K562 (cell line): ENCODE measurements at regions not wholly inside any gene's neighbourhood (a gene's known extent, or its start where the extent isn't known, plus 50 kb on each side); places are given as distances from the start of the nearest gene placed in this dataset.

ENCODE experiments used
- ATAC-seq: fragments of 200-7000 bp; cut with Tn5 transposase; 3 replicates; pipeline ENCODE4 v1.9.1; 2020; ENCODE audit warnings: moderate library complexity
- BruUV-seq: library from RNA; stranded (reverse); fragments of 400-500 nt; replicated peaks from 2 replicates; lab custom pipeline; 2021; lab: Mats Ljungman, UMichigan
- CTCF ChIA-PET: fragments of 300-600 bp; formaldehyde crosslinking; extraction: SDS; loops from one replicate; lab custom pipeline; 2021; ENCODE audit warnings: low intra/inter-chr PET ratio; lab: Yijun Ruan, JAX
- POLR2A ChIA-PET: fragments of 300-600, 350-650 bp; sonication (Branson Sonifier 250); formaldehyde crosslinking; extraction: SDS; loops from one replicate; lab custom pipeline; 2021; ENCODE audit warnings: antibody characterized with exemption, inconsistent platforms; lab: Yijun Ruan, JAX
- DNase-seq, 4 experiments: peaks; one replicate each; pipeline versions ENCODE4 v3.0.0 to v3.0.0-alpha.2; 2011 to 2018; ENCODE audit warnings: low spot score in 3 of 4, mixed read lengths in 3 of 4; ENCODE audit errors: extremely low read depth in 1 of 4
- FAIRE-seq: peaks from 2 replicates; lab custom pipeline; 2011; peaks lifted over from hg19 to GRCh38; lab: Jason Lieb, UNC
- H2AFZ ChIP-seq: 2 replicates; pipeline ENCODE4 v1.6.0; 2011; ENCODE audit warnings: low read depth, low read length, control low read depth, inconsistent platforms
- H3K27ac ChIP-seq: fragments of 200-600 bp; 3 replicates; pipeline ENCODE4 v1.8.0; 2011; ENCODE audit warnings: low read depth, mild to moderate bottlenecking, control low read depth, inconsistent platforms, low read length, moderate library complexity, mixed read lengths; ENCODE audit errors: extremely low read depth
- H3K27me3 ChIP-seq, 2 experiments: fragments of 300-600 bp in 1 of 2; 2 replicates in 1 of 2; 3 replicates in 1 of 2; pipeline versions ENCODE4 v1.6.0 to v1.8.0; 2011; ENCODE audit warnings: inconsistent platforms in 2 of 2, low read length in 2 of 2, mild to moderate bottlenecking in 1 of 2, mixed read lengths in 1 of 2, moderate library complexity in 1 of 2; ENCODE audit not compliant: control insufficient read depth in 2 of 2, insufficient read depth in 2 of 2
- H3K36me3 ChIP-seq: fragments of 300-600 bp; 3 replicates; pipeline ENCODE4 v1.8.0; 2011; ENCODE audit warnings: mild to moderate bottlenecking, low read length, inconsistent platforms; ENCODE audit not compliant: control insufficient read depth, insufficient read depth
- H3K4me1 ChIP-seq, 2 experiments: fragments of 200-600 bp in 1 of 2; replicated peaks in 1 of 2; 2 replicates in 1 of 2; 3 replicates in 1 of 2; pipeline versions ENCODE4 v1.5.1 to v1.8.0; 2011; ENCODE audit warnings: inconsistent platforms in 2 of 2, low read length in 2 of 2, mild to moderate bottlenecking in 1 of 2, mixed read lengths in 1 of 2, moderate library complexity in 1 of 2; ENCODE audit not compliant: control insufficient read depth in 2 of 2, insufficient read depth in 2 of 2
- H3K4me2 ChIP-seq: 2 replicates; pipeline ENCODE4 v1.6.1; 2011; ENCODE audit warnings: low read length, control low read depth, inconsistent platforms, mixed read lengths; ENCODE audit not compliant: insufficient read depth
- H3K4me3 ChIP-seq: fragments of 200-600 bp; sonication (generic), shearing (Covaris generic); 2 replicates; pipeline ENCODE4 v1.5.1; 2016; ENCODE audit warnings: control low read depth, inconsistent platforms
- H3K79me2 ChIP-seq: fragments of 200-600 bp; 3 replicates; pipeline ENCODE4 v1.8.0; 2011; ENCODE audit warnings: low read length, inconsistent platforms; ENCODE audit not compliant: control insufficient read depth, insufficient read depth
- H3K9ac ChIP-seq, 2 experiments: 2 replicates each; pipeline versions ENCODE4 v1.6.0 to v1.6.1; 2011; ENCODE audit warnings: low read depth in 2 of 2, low read length in 2 of 2, control low read depth in 1 of 2, inconsistent platforms in 1 of 2, mild to moderate bottlenecking in 1 of 2, mixed read lengths in 1 of 2; ENCODE audit not compliant: insufficient read depth in 1 of 2
- H3K9me1 ChIP-seq: one replicate; pipeline ENCODE4 v1.6.0; 2011; ENCODE audit warnings: inconsistent platforms, mild to moderate bottlenecking, low read length, moderate library complexity; ENCODE audit not compliant: control insufficient read depth, insufficient read depth
- H3K9me3 ChIP-seq: replicated peaks from 2 replicates; pipeline ENCODE4 v1.5.1; 2011; ENCODE audit warnings: low read depth, low read length, inconsistent platforms; ENCODE audit not compliant: control insufficient read depth, insufficient read depth
- H4K20me1 ChIP-seq: replicated peaks from 2 replicates; pipeline ENCODE4 v1.6.1; 2011; ENCODE audit warnings: low read length, inconsistent platforms, mixed read lengths; ENCODE audit not compliant: control insufficient read depth, insufficient read depth
- FOXJ3 ChIP-seq: sonication (generic); formaldehyde crosslinking; IDR thresholded peaks from 2 replicates; pipeline ENCODE4 v1.4.0; 2020; ENCODE audit warnings: mild to moderate bottlenecking, missing genetic modification reagents
- FOXP1 ChIP-seq: sonication (generic); formaldehyde crosslinking; IDR thresholded peaks from 2 replicates; pipeline ENCODE4 v1.8.0; 2022; ENCODE audit warnings: mild to moderate bottlenecking, missing genetic modification reagents
- GABPB2 ChIP-seq: fragments of 250-450 bp; sonication (Bioruptor Pico); conservative IDR thresholded peaks from 2 replicates; pipeline ENCODE4 v1.5.1; 2021; ENCODE audit warnings: mild to moderate bottlenecking
- HNRNPLL ChIP-seq: fragments of 200-400 bp; formaldehyde crosslinking; IDR thresholded peaks from 2 replicates; pipeline ENCODE4 v1.6.1; 2017; ENCODE audit warnings: low read length, low read depth, mild to moderate bottlenecking; ENCODE audit not compliant: poor library complexity, severe bottlenecking
- ILF3 ChIP-seq: fragments of 450-650 bp; IDR thresholded peaks from 2 replicates; pipeline ENCODE4 v1.6.1; 2018; ENCODE audit warnings: antibody characterized with exemption, mild to moderate bottlenecking, moderate library complexity, borderline replicate concordance
- PHF21A ChIP-seq: fragments of 450-650 bp; IDR thresholded peaks from 2 replicates; pipeline ENCODE4 v1.6.1; 2017; ENCODE audit warnings: low read depth, borderline replicate concordance
- PRDM10 ChIP-seq: fragments of 450-650 bp; IDR thresholded peaks from 2 replicates; pipeline ENCODE4 v1.6.1; 2018; ENCODE audit not compliant: partially characterized antibody
- PTBP1 ChIP-seq: fragments of 200-400 bp; formaldehyde crosslinking; IDR thresholded peaks from 2 replicates; pipeline ENCODE4 v1.6.1; 2017; ENCODE audit warnings: low read depth, low read length
- PTRF ChIP-seq: fragments of 450-650 bp; IDR thresholded peaks from 2 replicates; pipeline ENCODE4 v1.6.1; 2016; ENCODE audit warnings: mild to moderate bottlenecking, missing genetic modification characterization, missing compliant biosample characterization
- RBM17 ChIP-seq: fragments of 200-400 bp; formaldehyde crosslinking; IDR thresholded peaks from 2 replicates; pipeline ENCODE4 v1.6.1; 2017; ENCODE audit warnings: low read depth, mild to moderate bottlenecking, low read length, borderline replicate concordance
- THRA ChIP-seq: fragments of 450-650 bp; IDR thresholded peaks from 2 replicates; pipeline ENCODE4 v1.6.1; 2017; ENCODE audit warnings: mild to moderate bottlenecking, moderate library complexity
- ZNF277 ChIP-seq: fragments of 250-450 bp; sonication (Bioruptor Pico); IDR thresholded peaks from 2 replicates; pipeline ENCODE4 v1.8.0; 2022; ENCODE audit warnings: inconsistent platforms, mild to moderate bottlenecking, moderate library complexity, borderline replicate concordance
- WGBS: fragments of 100-300 bp; shearing (Covaris generic); methylation state at CpG from one replicate; pipeline ENCODE4 v1.1.6; 2016; ENCODE audit warnings: low coverage, mixed read lengths; ENCODE audit not compliant: insufficient coverage; ENCODE audit errors: missing lambda C conversion rate; 5-methylcytosine and 5-hydroxymethylcytosine counted together
- in situ Hi-C: fragments of 300-500 bp; cut with MboI; formaldehyde crosslinking; loops from 4 replicates; pipeline ENCODE4 v1.15.0; 2018; ENCODE audit warnings: inconsistent platforms, mixed read lengths
- intact Hi-C: fragments of 100-400 bp; cut with micrococcal nuclease; formaldehyde crosslinking; loops from 2 replicates; pipeline ENCODE4 v1.14.2; 2022
- TF ChIP-seq, protein P1 (sequence below): sonication (generic); formaldehyde crosslinking; IDR thresholded peaks from 2 replicates; pipeline ENCODE4 v1.8.1; 2022; ENCODE audit warnings: missing genetic modification reagents

DNA sequence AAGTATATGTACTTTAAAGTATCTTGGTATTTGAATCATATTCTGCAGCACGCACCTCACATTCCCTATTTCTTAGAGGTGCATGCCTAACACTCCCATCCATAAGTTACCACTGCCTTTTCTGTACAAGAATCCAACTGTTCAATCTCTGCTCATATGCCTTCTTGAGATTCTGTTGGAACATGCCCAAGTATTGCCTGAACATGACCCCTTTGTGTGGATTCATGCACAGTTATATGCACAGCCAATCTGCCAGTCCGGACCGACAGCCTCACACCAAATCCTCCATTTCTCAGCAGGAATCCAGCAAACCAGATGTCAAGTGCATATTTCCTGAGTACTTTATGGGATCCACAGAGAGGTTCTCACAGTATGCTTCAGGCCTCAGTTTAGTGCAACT, 222.0 kb downstream of the TMEM182 start (continued):
- TF ChIP-seq GABPB2 (CRISPR knock-in tag) (no peak), THRA (no peak), PTRF (tag) (no peak)

- in situ Hi-C loops (no loop called here), intact Hi-C loops (no loop called here)
- H3K27ac ChIP-seq = no peak overlapping the region
- ChIA-PET POLR2A (no interaction called here), CTCF (no interaction called here)
- no peak overlapping the region for H3K9ac ChIP-seq
- H3K4me3 ChIP-seq = no peak overlapping the region
- 4% methylated on average over 5 of the region's 5 CpGs for WGBS
- DNase-seq (no peak), ATAC-seq (no peak), FAIRE-seq (no peak)
- H3K9me1 ChIP-seq = no peaks in the 10 kb centered on the region
- no peaks in the 10 kb centered on the region for H3K9me3 ChIP-seq
- BruUV-seq = no TSS peak
- H2AFZ ChIP-seq = no peak overlapping the region
- no peak overlapping the region for H3K4me2 ChIP-seq
- H3K4me1 ChIP-seq = no peaks in the 10 kb centered on the region
- no peaks in the 10 kb centered on the region; a peak in 1 of 5 replicates for H3K27me3 ChIP-seq
- H3K79me2 ChIP-seq = no peaks in the 10 kb centered on the region
- no peaks in the 10 kb centered on the region for H4K20me1 ChIP-seq
- no peaks in the 10 kb centered on the region for H3K36me3 ChIP-seq
- no peak for TF ChIP-seq ZNF277 (CRISPR knock-in tag)
- TF ChIP-seq HNRNPLL = no peak
- no peak for TF ChIP-seq PRDM10
- TF ChIP-seq, protein P1, sequence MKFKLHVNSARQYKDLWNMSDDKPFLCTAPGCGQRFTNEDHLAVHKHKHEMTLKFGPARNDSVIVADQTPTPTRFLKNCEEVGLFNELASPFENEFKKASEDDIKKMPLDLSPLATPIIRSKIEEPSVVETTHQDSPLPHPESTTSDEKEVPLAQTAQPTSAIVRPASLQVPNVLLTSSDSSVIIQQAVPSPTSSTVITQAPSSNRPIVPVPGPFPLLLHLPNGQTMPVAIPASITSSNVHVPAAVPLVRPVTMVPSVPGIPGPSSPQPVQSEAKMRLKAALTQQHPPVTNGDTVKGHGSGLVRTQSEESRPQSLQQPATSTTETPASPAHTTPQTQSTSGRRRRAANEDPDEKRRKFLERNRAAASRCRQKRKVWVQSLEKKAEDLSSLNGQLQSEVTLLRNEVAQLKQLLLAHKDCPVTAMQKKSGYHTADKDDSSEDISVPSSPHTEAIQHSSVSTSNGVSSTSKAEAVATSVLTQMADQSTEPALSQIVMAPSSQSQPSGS (CRISPR knock-in tag) = no peak
- no peak for TF ChIP-seq PTBP1
- TF ChIP-seq ILF3 = no peak
- no peak for TF ChIP-seq FOXP1 (CRISPR knock-in tag)
- no peak for TF ChIP-seq RBM17
- no peak for TF ChIP-seq PHF21A
- no peak for TF ChIP-seq FOXJ3 (CRISPR knock-in tag)
Observed at GRCh38 chr2:102986826-102987490, 225.1 kb downstream of the TMEM182 start.
